H1 (cell line): ENCODE measurements at regions not wholly inside any gene's neighbourhood (a gene's known extent, or its start where the extent isn't known, plus 50 kb on each side); places are given as distances from the start of the nearest gene placed in this dataset.

Experiments
- CTCF ChIA-PET: fragments of 300-600 bp; sonication (Branson Sonifier 250); formaldehyde crosslinking; loops from one replicate; lab custom pipeline; 2021; ENCODE audit not compliant: partially characterized antibody; lab: Charles Lee
- POLR2A ChIA-PET: fragments of 300-600 bp; sonication (Branson Sonifier 250); formaldehyde crosslinking; loops from one replicate; lab custom pipeline; 2021; ENCODE audit warnings: inconsistent platforms; ENCODE audit not compliant: partially characterized antibody; lab: Charles Lee
- DNase-seq, 2 experiments: peaks; one replicate each; pipeline versions ENCODE4 v3.0.0 to v3.0.0-alpha.2; 2010 to 2022; ENCODE audit warnings: low spot score in 2 of 2, low read depth in 1 of 2, mixed read lengths in 1 of 2
- FAIRE-seq: peaks from 2 replicates; lab custom pipeline; 2011; peaks lifted over from hg19 to GRCh38; lab: Jason Lieb, UNC
- H2AFZ ChIP-seq: 2 replicates; pipeline ENCODE4 v1.8.1; 2012; ENCODE audit warnings: low read length, inconsistent platforms
- H2AK5ac ChIP-seq: 2 replicates; pipeline ENCODE4 v1.6.1; 2013; ENCODE audit warnings: low read depth, low read length
- H2BK120ac ChIP-seq: replicated peaks from 2 replicates; pipeline ENCODE3; 2013; ENCODE audit warnings: low read depth, low read length, inconsistent platforms
- H2BK12ac ChIP-seq: 2 replicates; pipeline ENCODE4 v1.6.1; 2013; ENCODE audit warnings: low read depth, low read length
- H2BK15ac ChIP-seq: 2 replicates; pipeline ENCODE4 v1.6.1; 2013; ENCODE audit warnings: low read length
- H2BK20ac ChIP-seq: 2 replicates; pipeline ENCODE4 v1.6.1; 2013; ENCODE audit warnings: low read length
- H2BK5ac ChIP-seq: 2 replicates; pipeline ENCODE4 v1.6.1; 2013; ENCODE audit warnings: low read depth, low read length
- H3K14ac ChIP-seq: 2 replicates; pipeline ENCODE4 v1.6.1; 2013; ENCODE audit warnings: inconsistent platforms; ENCODE audit not compliant: insufficient read length
- H3K18ac ChIP-seq: 2 replicates; pipeline ENCODE4 v1.6.1; 2013; ENCODE audit warnings: low read length; ENCODE audit errors: extremely low read depth
- H3K23ac ChIP-seq: 2 replicates; pipeline ENCODE4 v1.6.1; 2013; ENCODE audit warnings: inconsistent platforms; ENCODE audit not compliant: insufficient read length
- H3K23me2 ChIP-seq: 2 replicates; pipeline ENCODE4 v1.6.1; 2013; ENCODE audit warnings: low read depth, low read length
- H3K27ac ChIP-seq: 2 replicates; pipeline ENCODE4 v1.6.1; 2011; ENCODE audit warnings: low read depth, low read length, inconsistent platforms
- H3K27me3 ChIP-seq, 4 experiments: replicated peaks in 1 of 4; 1 replicate in 1 of 4; 2 replicates in 3 of 4; pipeline versions ENCODE4 v1.6.1 to v1.8.1; 2011 to 2013; ENCODE audit warnings: low read length in 3 of 4, mild to moderate bottlenecking in 3 of 4, inconsistent platforms in 2 of 4, mixed read lengths in 2 of 4, moderate library complexity in 1 of 4; ENCODE audit not compliant: control insufficient read depth in 3 of 4, insufficient read depth in 3 of 4; ENCODE audit errors: extremely low read depth in 1 of 4
- H3K36me3 ChIP-seq, 4 experiments: 2 replicates each; pipeline versions ENCODE4 v1.6.1 to v1.8.1; 2011 to 2013; ENCODE audit warnings: mild to moderate bottlenecking in 4 of 4, low read length in 3 of 4, moderate library complexity in 2 of 4, control low read depth in 1 of 4, inconsistent platforms in 1 of 4; ENCODE audit not compliant: insufficient read depth in 4 of 4, control insufficient read depth in 2 of 4
- H3K4ac ChIP-seq: replicated peaks from 2 replicates; pipeline ENCODE3; 2013; ENCODE audit warnings: low read length, low read depth, mixed read lengths, inconsistent platforms; ENCODE audit not compliant: insufficient read length
- H3K4me1 ChIP-seq, 4 experiments: replicated peaks in 1 of 4; 1 replicate in 1 of 4; 2 replicates in 3 of 4; pipeline versions ENCODE4 v1.6.1 to v1.8.1; 2011 to 2013; ENCODE audit warnings: low read length in 3 of 4, inconsistent platforms in 2 of 4, mixed read lengths in 1 of 4; ENCODE audit not compliant: insufficient read depth in 4 of 4, control insufficient read depth in 3 of 4
- H3K4me2 ChIP-seq, 2 experiments: 2 replicates each; pipeline versions ENCODE4 v1.6.1 to v1.8.1; 2011 to 2013; ENCODE audit warnings: low read depth in 2 of 2, low read length in 2 of 2, control low read depth in 1 of 2, inconsistent platforms in 1 of 2, mild to moderate bottlenecking in 1 of 2; ENCODE audit not compliant: insufficient read depth in 1 of 2
- H3K4me3 ChIP-seq, 4 experiments: fragments of 200-600, 300-600 bp in 1 of 4; sonication (generic), shearing (Covaris generic), sonication (Bioruptor Twin) in 1 of 4; 2 replicates each; pipeline versions ENCODE4 v1.5.1 to v1.8.1; 2011 to 2016; ENCODE audit warnings: low read length in 4 of 4, low read depth in 3 of 4, control low read depth in 2 of 4, inconsistent platforms in 2 of 4, mild to moderate bottlenecking in 2 of 4, mixed read lengths in 1 of 4, moderate library complexity in 1 of 4; ENCODE audit not compliant: insufficient read depth in 2 of 4; ENCODE audit errors: extremely low read depth in 1 of 4
- H3K56ac ChIP-seq: replicated peaks from 2 replicates; pipeline ENCODE3; 2013; ENCODE audit warnings: low read depth, mild to moderate bottlenecking, mixed read lengths, low read length, inconsistent platforms; ENCODE audit not compliant: insufficient read length
- H3K79me1 ChIP-seq: 2 replicates; pipeline ENCODE4 v1.6.1; 2013; ENCODE audit warnings: low read depth, low read length, control low read depth
- H3K79me2 ChIP-seq, 2 experiments: 2 replicates each; pipeline versions ENCODE4 v1.6.1 to v1.8.1; 2012 to 2013; ENCODE audit warnings: low read length in 2 of 2, mild to moderate bottlenecking in 2 of 2, inconsistent platforms in 1 of 2; ENCODE audit not compliant: insufficient read depth in 2 of 2, control insufficient read depth in 1 of 2
- H3K9ac ChIP-seq, 4 experiments: replicated peaks in 1 of 4; 1 replicate in 1 of 4; 2 replicates in 3 of 4; pipeline versions ENCODE4 v1.6.1 to v1.8.1; 2011 to 2013; ENCODE audit warnings: low read depth in 3 of 4, low read length in 3 of 4, control low read depth in 2 of 4, mild to moderate bottlenecking in 2 of 4, moderate library complexity in 2 of 4, inconsistent platforms in 1 of 4; ENCODE audit errors: extremely low read depth in 1 of 4
- H3K9me3 ChIP-seq, 2 experiments: 2 replicates each; pipeline versions ENCODE4 v1.6.1 to v1.8.1; 2012 to 2013; ENCODE audit warnings: mild to moderate bottlenecking in 2 of 2, moderate library complexity in 2 of 2, control low read depth in 1 of 2, inconsistent platforms in 1 of 2, low read depth in 1 of 2, low read length in 1 of 2, mixed read lengths in 1 of 2; ENCODE audit not compliant: insufficient read depth in 2 of 2
- H4K20me1 ChIP-seq, 2 experiments: replicated peaks in 1 of 2; 2 replicates each; pipeline versions ENCODE3 to v1.8.1; 2011 to 2013; ENCODE audit warnings: inconsistent platforms in 2 of 2, low read length in 2 of 2, mild to moderate bottlenecking in 1 of 2; ENCODE audit not compliant: insufficient read depth in 2 of 2, control insufficient read depth in 1 of 2
- H4K5ac ChIP-seq: 2 replicates; pipeline ENCODE4 v1.6.1; 2013; ENCODE audit warnings: low read length, low read depth, mixed read lengths, inconsistent platforms; ENCODE audit not compliant: insufficient read length
- H4K8ac ChIP-seq: 2 replicates; pipeline ENCODE4 v1.8.0; 2013; ENCODE audit warnings: mild to moderate bottlenecking, moderate library complexity, low read length, inconsistent platforms; ENCODE audit not compliant: insufficient read depth; ENCODE audit errors: extremely low read depth
- H4K91ac ChIP-seq: replicated peaks from 2 replicates; pipeline ENCODE3; 2013; ENCODE audit warnings: low read length, mixed read lengths, inconsistent platforms; ENCODE audit not compliant: insufficient read length
- CREB1 ChIP-seq: IDR thresholded peaks from 2 replicates; pipeline ENCODE4 v1.6.1; 2012; ENCODE audit warnings: inconsistent platforms
- EGR1 ChIP-seq: IDR thresholded peaks from 2 replicates; pipeline ENCODE4 v1.6.1; 2011; ENCODE audit warnings: low read depth, low read length, borderline replicate concordance
- FOSL1 ChIP-seq: IDR thresholded peaks from 2 replicates; pipeline ENCODE4 v1.6.1; 2011; ENCODE audit warnings: mild to moderate bottlenecking, low read depth, low read length, moderate library complexity; ENCODE audit not compliant: insufficient read depth
- GABPA ChIP-seq: IDR thresholded peaks from 2 replicates; pipeline ENCODE4 v1.6.1; 2011; ENCODE audit warnings: mild to moderate bottlenecking, low read length, moderate library complexity, borderline replicate concordance; ENCODE audit not compliant: insufficient read depth
- POLR2AphosphoS5 ChIP-seq: IDR thresholded peaks from 2 replicates; pipeline ENCODE4 v1.6.1; 2011; ENCODE audit warnings: low read depth, low read length
- SP4 ChIP-seq: IDR thresholded peaks from 2 replicates; pipeline ENCODE4 v1.6.1; 2012; ENCODE audit warnings: low read length, inconsistent platforms
- WGBS, 2 experiments: shearing (Covaris generic) in 1 of 2; methylation state at CpG; one replicate each; pipeline versions ENCODE4 v1.1.6 to v1.1.7; 2013 to 2015; ENCODE audit warnings: low lambda C conversion rate in 2 of 2, mixed read lengths in 2 of 2, inconsistent platforms in 1 of 2, low coverage in 1 of 2, missing lambda C conversion rate in 1 of 2; ENCODE audit not compliant: insufficient replicate concordance in 2 of 2, insufficient coverage in 1 of 2, insufficient read length in 1 of 2; ENCODE audit errors: extremely low coverage in 1 of 2, missing lambda C conversion rate in 1 of 2; 5-methylcytosine and 5-hydroxymethylcytosine counted together
- TF ChIP-seq, protein P1 (sequence below): IDR thresholded peaks from 2 replicates; pipeline ENCODE4 v1.6.1; 2011; ENCODE audit warnings: low read depth, mild to moderate bottlenecking, low read length; ENCODE audit not compliant: insufficient read depth

DNA sequence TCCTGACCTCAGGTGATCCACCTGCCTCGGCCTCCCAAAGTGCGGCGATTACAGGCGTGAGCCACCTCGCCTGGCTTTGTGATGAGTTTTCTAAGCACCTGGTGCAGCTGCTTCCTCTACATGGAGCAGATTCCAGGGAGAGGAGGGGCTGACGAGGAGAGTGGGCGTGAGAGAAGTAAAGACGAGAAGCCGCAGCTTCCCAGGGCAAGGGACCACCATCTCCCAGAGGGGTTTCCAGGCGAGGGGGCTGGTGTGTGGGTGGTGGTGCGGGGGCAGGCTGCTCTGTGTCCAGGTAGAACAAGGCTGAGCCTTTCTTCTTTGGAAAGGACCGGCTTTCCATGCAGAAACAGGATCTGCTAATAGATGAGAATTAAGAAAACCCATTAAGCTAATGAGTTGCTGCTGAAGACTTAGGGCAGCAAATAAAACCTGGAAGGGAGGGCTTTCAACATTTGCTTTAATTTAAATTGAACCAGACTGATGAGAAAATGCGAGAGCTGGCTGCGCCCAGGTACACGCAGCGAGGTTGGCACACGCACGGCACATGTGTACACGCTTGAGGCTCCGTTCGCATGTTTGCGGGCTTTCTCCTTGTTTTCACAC, 236.7 kb downstream of the RBFOX3 start:
- no peak for FAIRE-seq
- H3K23me2 ChIP-seq = no peaks in the 10 kb centered on the region
- CTCF ChIA-PET = interaction anchor here (1.0 to 9.7 kb wide), 7 partner anchors 11 to 186 kb away, joined by 3 to 108 read pairs (median 4); no protein-coding TSS in a partner anchor
- TF ChIP-seq SP4 (no peak), CREB1 (no peak), FOSL1 (no peak), GABPA (no peak), EGR1 (no peak), POLR2AphosphoS5 (no peak)
- TF ChIP-seq, protein P1, sequence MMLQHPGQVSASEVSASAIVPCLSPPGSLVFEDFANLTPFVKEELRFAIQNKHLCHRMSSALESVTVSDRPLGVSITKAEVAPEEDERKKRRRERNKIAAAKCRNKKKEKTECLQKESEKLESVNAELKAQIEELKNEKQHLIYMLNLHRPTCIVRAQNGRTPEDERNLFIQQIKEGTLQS = no peak

More for the DNA sequence above, 236.7 kb downstream of the RBFOX3 start:
- Histone ChIP-seq H3K4ac (no peak overlapping the region), H3K14ac (no peak overlapping the region), H3K23ac (no peak overlapping the region), H3K18ac (no peak overlapping the region), H3K4me3 (no peak overlapping the region), H3K36me3 (no peaks in the 10 kb centered on the region), H3K79me1 (no peaks in the 10 kb centered on the region), H3K4me1 (peaks cover 0 to 3% (median 2%) of the 10 kb centered on the region in 4 experiments; a peak in 2 of 7 replicates), H2BK5ac (no peak overlapping the region), H3K56ac (no peak overlapping the region), H2AK5ac (no peak overlapping the region), H4K20me1 (peaks cover 0 to 9% of the 10 kb centered on the region in 2 experiments), H3K79me2 (no peaks in the 10 kb centered on the region), H4K91ac (no peak overlapping the region), H3K27me3 (no peaks in the 10 kb centered on the region), H4K8ac (no peak overlapping the region; the same call in 1 of the 2 replicates), H3K9ac (no peak overlapping the region), H3K9me3 (no peaks in the 10 kb centered on the region), H3K4me2 (no peak overlapping the region), H3K27ac (no peak overlapping the region), H4K5ac (no peak overlapping the region), H2BK12ac (no peak overlapping the region), H2BK120ac (no peak overlapping the region), H2BK15ac (no peak overlapping the region), H2AFZ (no peak overlapping the region), H2BK20ac (no peak overlapping the region)
- WGBS, 2 experiments = 85% methylated on average over 22 of the region's 22 CpGs; no CpG with 5 or more reads in 1 of the 2 experiments
- DNase-seq = no peak
- POLR2A ChIA-PET = no interaction called here
